Keratinocyte (primary cell): ENCODE measurements at regions not wholly inside any gene's neighbourhood (a gene's known extent, or its start where the extent isn't known, plus 50 kb on each side); places are given as distances from the start of the nearest gene placed in this dataset.

Experiments
- DNase-seq: peaks from one replicate; pipeline ENCODE4 v3.0.0-alpha.2; 2011; ENCODE audit warnings: low read depth, missing footprints, low spot score
- FAIRE-seq: peaks from 2 replicates; lab custom pipeline; 2011; peaks lifted over from hg19 to GRCh38; lab: Jason Lieb, UNC
- H2AFZ ChIP-seq: 2 replicates; pipeline ENCODE4 v1.6.0; 2012; ENCODE audit warnings: low read length, control low read depth, inconsistent platforms; ENCODE audit not compliant: control insufficient read depth
- H3K27ac ChIP-seq: 2 replicates; pipeline ENCODE4 v1.5.1; 2011; ENCODE audit warnings: low read length; ENCODE audit not compliant: control insufficient read depth, insufficient read depth
- H3K27me3 ChIP-seq: 3 replicates; pipeline ENCODE4 v1.6.0; 2011; ENCODE audit warnings: low read length; ENCODE audit not compliant: control insufficient read depth, insufficient read depth; ENCODE audit errors: extremely low read depth
- H3K36me3 ChIP-seq, 2 experiments: 2 replicates in 1 of 2; 3 replicates in 1 of 2; pipeline ENCODE4 v1.5.1; 2011; ENCODE audit warnings: low read length in 2 of 2, mild to moderate bottlenecking in 1 of 2; ENCODE audit not compliant: control insufficient read depth in 2 of 2, insufficient read depth in 2 of 2; ENCODE audit errors: extremely low read depth in 1 of 2
- H3K4me1 ChIP-seq: 3 replicates; pipeline ENCODE4 v1.5.1; 2011; ENCODE audit warnings: low read length; ENCODE audit not compliant: control insufficient read depth, insufficient read depth; ENCODE audit errors: extremely low read depth
- H3K4me2 ChIP-seq: 3 replicates; pipeline ENCODE4 v1.6.0; 2011; ENCODE audit warnings: low read depth, low read length; ENCODE audit not compliant: control insufficient read depth, insufficient read depth; ENCODE audit errors: extremely low read depth
- H3K4me3 ChIP-seq, 3 experiments: fragments of 200-600 bp in 1 of 3; sonication (generic) in 1 of 3; 2 replicates in 2 of 3; 3 replicates in 1 of 3; pipeline ENCODE4 v1.5.1; 2011 to 2016; ENCODE audit warnings: low read length in 3 of 3, mild to moderate bottlenecking in 3 of 3, control low read depth in 2 of 3, inconsistent platforms in 1 of 3, low read depth in 1 of 3, mixed read lengths in 1 of 3, mixed run types in 1 of 3, moderate library complexity in 1 of 3; ENCODE audit not compliant: control insufficient read depth in 2 of 3, insufficient read depth in 2 of 3; ENCODE audit errors: extremely low read depth in 1 of 3
- H3K79me2 ChIP-seq: 2 replicates; pipeline ENCODE4 v1.6.0; 2012; ENCODE audit warnings: low read length; ENCODE audit not compliant: control insufficient read depth, insufficient read depth
- H3K9ac ChIP-seq: 3 replicates; pipeline ENCODE4 v1.6.0; 2011; ENCODE audit warnings: low read length; ENCODE audit not compliant: control insufficient read depth, insufficient read depth; ENCODE audit errors: extremely low read depth
- H3K9me1 ChIP-seq: 3 replicates; pipeline ENCODE4 v1.6.0; 2011; ENCODE audit warnings: low read length; ENCODE audit not compliant: control insufficient read depth, insufficient read depth; ENCODE audit errors: extremely low read depth
- H3K9me3 ChIP-seq: 2 replicates; pipeline ENCODE4 v1.5.1; 2012; ENCODE audit warnings: low read depth, low read length; ENCODE audit not compliant: control insufficient read depth
- H4K20me1 ChIP-seq: 3 replicates; pipeline ENCODE4 v1.6.0; 2011; ENCODE audit warnings: low read length; ENCODE audit not compliant: control insufficient read depth, insufficient read depth; ENCODE audit errors: extremely low read depth
- EZH2 ChIP-seq: IDR thresholded peaks from one replicate; pipeline ENCODE4 v1.6.1; 2012; ENCODE audit warnings: inconsistent platforms, mild to moderate bottlenecking, low read length, moderate library complexity
- dilution Hi-C: fragments of 300-500 bp; cut with MboI; formaldehyde crosslinking; loops from one replicate; pipeline ENCODE4 v1.7.0; 2020; ENCODE audit warnings: low sequenced_read_pairs; ENCODE audit not compliant: extremely low pct_ligation_motif_present
- TF ChIP-seq, protein P1 (sequence below), 3 experiments: IDR thresholded peaks in 1 of 3; conservative IDR thresholded peaks in 1 of 3; optimal IDR thresholded peaks in 1 of 3; 2 replicates in 2 of 3; 3 replicates in 1 of 3; pipeline versions ENCODE3 to v1.5.1; 2011; ENCODE audit warnings: low read length in 3 of 3, mild to moderate bottlenecking in 3 of 3, moderate library complexity in 2 of 3, control low read depth in 1 of 3, inconsistent platforms in 1 of 3; ENCODE audit not compliant: insufficient read depth in 2 of 3; ENCODE audit errors: extremely low read depth in 1 of 3

DNA sequence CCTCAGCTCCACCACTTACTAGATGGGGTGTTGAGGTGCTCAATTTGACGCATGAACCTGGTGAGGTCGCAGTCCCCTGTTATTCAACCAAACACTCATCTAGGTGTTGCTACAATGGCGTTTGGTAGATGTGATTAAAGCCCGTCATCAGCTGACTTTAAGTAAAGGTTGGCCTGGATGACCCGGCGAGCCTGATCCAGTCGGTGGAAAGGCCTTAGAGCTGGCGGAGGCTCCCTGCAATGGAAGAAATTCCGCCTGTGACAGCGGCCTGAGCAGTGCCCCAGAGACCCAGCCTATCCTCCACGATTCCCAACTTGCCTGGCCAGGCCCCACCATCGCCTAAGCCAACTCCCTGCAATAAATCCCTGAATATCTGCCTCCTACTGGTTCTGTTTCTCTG is 171.4 kb downstream of the BMP7 start:
- peaks cover 4% of the 10 kb centered on the region for H3K4me1 ChIP-seq
- H3K36me3 ChIP-seq = no peaks in the 10 kb centered on the region
- H3K4me2 ChIP-seq = no peak overlapping the region
- H4K20me1 ChIP-seq = no peaks in the 10 kb centered on the region
- dilution Hi-C loops = loop anchor here (25.0 kb wide), 1 partner anchor 242 kb away; the partner anchor contains the start of gene SPO11
- DNase-seq (no peak), FAIRE-seq (no peak)
- no peak overlapping the region for H3K9ac ChIP-seq
- no peaks in the 10 kb centered on the region for H3K9me1 ChIP-seq
- no peak overlapping the region for H2AFZ ChIP-seq
- no peaks in the 10 kb centered on the region for H3K9me3 ChIP-seq
- no peaks in the 10 kb centered on the region for H3K79me2 ChIP-seq
- no peak overlapping the region for H3K27ac ChIP-seq
- H3K4me3 ChIP-seq = no peak overlapping the region
- no peak for TF ChIP-seq EZH2
- TF ChIP-seq, protein P1, sequence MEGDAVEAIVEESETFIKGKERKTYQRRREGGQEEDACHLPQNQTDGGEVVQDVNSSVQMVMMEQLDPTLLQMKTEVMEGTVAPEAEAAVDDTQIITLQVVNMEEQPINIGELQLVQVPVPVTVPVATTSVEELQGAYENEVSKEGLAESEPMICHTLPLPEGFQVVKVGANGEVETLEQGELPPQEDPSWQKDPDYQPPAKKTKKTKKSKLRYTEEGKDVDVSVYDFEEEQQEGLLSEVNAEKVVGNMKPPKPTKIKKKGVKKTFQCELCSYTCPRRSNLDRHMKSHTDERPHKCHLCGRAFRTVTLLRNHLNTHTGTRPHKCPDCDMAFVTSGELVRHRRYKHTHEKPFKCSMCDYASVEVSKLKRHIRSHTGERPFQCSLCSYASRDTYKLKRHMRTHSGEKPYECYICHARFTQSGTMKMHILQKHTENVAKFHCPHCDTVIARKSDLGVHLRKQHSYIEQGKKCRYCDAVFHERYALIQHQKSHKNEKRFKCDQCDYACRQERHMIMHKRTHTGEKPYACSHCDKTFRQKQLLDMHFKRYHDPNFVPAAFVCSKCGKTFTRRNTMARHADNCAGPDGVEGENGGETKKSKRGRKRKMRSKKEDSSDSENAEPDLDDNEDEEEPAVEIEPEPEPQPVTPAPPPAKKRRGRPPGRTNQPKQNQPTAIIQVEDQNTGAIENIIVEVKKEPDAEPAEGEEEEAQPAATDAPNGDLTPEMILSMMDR (optimal IDR thresholded peaks at IDR 0.05 in 1 of 3, IDR thresholded peaks at IDR 0.05 in 1 of 3, conservative IDR thresholded peaks at IDR 0.05 in 1 of 3; ENCODE audit: extremely low read depth in 1 of 3, insufficient read depth in 2 of 3, low read length in 3 of 3) = no peak
- H3K27me3 ChIP-seq = peaks cover 13% of the 10 kb centered on the region

DNA sequence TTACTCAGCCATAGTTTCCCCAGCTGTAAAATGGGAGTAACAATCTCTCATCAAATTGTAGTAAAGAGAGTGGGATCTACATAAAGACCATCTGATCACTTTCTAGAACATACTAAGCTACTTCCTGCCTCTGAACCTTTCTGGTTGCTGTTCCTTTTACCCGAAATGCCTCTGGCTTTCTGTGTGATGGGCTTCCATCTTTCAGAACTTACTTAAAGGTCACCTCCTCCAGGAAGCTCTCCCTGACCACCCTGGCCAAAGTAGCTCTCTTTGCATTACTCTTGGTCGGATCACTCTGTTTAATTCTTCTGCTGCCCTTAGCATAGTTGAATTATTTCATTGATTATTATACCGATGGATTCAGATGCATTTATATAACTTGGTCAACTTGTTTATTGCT is 171.0 kb downstream of the BMP7 start:
- Histone ChIP-seq H3K79me2 (no peaks in the 10 kb centered on the region), H2AFZ (no peak overlapping the region), H3K4me3 (no peak overlapping the region), H3K4me1 (peaks cover 4% of the 10 kb centered on the region), H3K9me3 (no peaks in the 10 kb centered on the region), H3K27me3 (peaks cover 15% of the 10 kb centered on the region), H3K9me1 (no peaks in the 10 kb centered on the region), H4K20me1 (no peaks in the 10 kb centered on the region), H3K4me2 (no peak overlapping the region), H3K27ac (no peak overlapping the region), H3K36me3 (no peaks in the 10 kb centered on the region), H3K9ac (no peak overlapping the region)
- TF ChIP-seq EZH2 = no peak
- TF ChIP-seq, protein P1 (optimal IDR thresholded peaks at IDR 0.05 in 1 of 3, IDR thresholded peaks at IDR 0.05 in 1 of 3, conservative IDR thresholded peaks at IDR 0.05 in 1 of 3; ENCODE audit: extremely low read depth in 1 of 3, insufficient read depth in 2 of 3, low read length in 3 of 3) = no peak
- dilution Hi-C loops = loop anchor here (25.0 kb wide), 1 partner anchor 242 kb away; the partner anchor contains the start of gene SPO11
- DNase-seq (no peak), FAIRE-seq (no peak)
